Mesothelial cell of epicardium (in vitro differentiated cells): ENCODE measurements at regions not wholly inside any gene's neighbourhood (a gene's known extent, or its start where the extent isn't known, plus 50 kb on each side); places are given as distances from the start of the nearest gene placed in this dataset.

ENCODE experiments used
- DNase-seq, 2 experiments: peaks; one replicate each; pipeline ENCODE4 v3.0.0; 2021; ENCODE audit warnings: low spot score in 2 of 2; ENCODE audit not compliant: unreplicated experiment in 2 of 2
- H3K27ac Mint-ChIP-seq: 2 replicates; pipeline ENCODE4 v1.8.0; 2021; ENCODE audit warnings: mixed read lengths
- H3K27me3 Mint-ChIP-seq: 2 replicates; pipeline ENCODE4 v1.8.0; 2021; ENCODE audit warnings: low read depth, mixed read lengths
- H3K36me3 Mint-ChIP-seq: 2 replicates; pipeline ENCODE4 v1.8.0; 2021; ENCODE audit warnings: mixed read lengths
- H3K4me1 Mint-ChIP-seq: 2 replicates; pipeline ENCODE4 v1.8.0; 2021; ENCODE audit warnings: mixed read lengths
- H3K4me3 Mint-ChIP-seq: 2 replicates; pipeline ENCODE4 v1.8.0; 2021; ENCODE audit warnings: mild to moderate bottlenecking, moderate library complexity, mixed read lengths
- H3K9me3 Mint-ChIP-seq: 2 replicates; pipeline ENCODE4 v1.8.0; 2021; ENCODE audit warnings: mixed read lengths
- CTCF ChIP-seq: fragments of 200-600 bp; sonication (generic); IDR thresholded peaks from one replicate; pipeline ENCODE4 v1.5.0; 2021; ENCODE audit warnings: antibody characterized with exemption; ENCODE audit not compliant: unreplicated experiment

GRCh38 chr7:46428295-46428694 lies 507.2 kb upstream of the IGFBP3 start:
- peaks cover 14% of the 10 kb centered on the region for H3K36me3 Mint-ChIP-seq
- no peaks in the 10 kb centered on the region for H3K27me3 Mint-ChIP-seq
- H3K9me3 Mint-ChIP-seq, result peaks cover 36% of the 10 kb centered on the region
- peaks cover 29% of the 10 kb centered on the region for H3K4me1 Mint-ChIP-seq
- H3K4me3 Mint-ChIP-seq, result no peak overlapping the region
- TF ChIP-seq CTCF, result no peak
- no peak for DNase-seq
- peak overlapping the region; percentile 8 for H3K27ac Mint-ChIP-seq

GRCh38 chr7:46424934-46425333 lies 503.9 kb upstream of the IGFBP3 start:
- H3K9me3 Mint-ChIP-seq, result peaks cover 23% of the 10 kb centered on the region
- H3K4me1 Mint-ChIP-seq, result peaks cover 52% of the 10 kb centered on the region
- no peaks in the 10 kb centered on the region for H3K27me3 Mint-ChIP-seq
- peak overlapping the region; percentile 52 for H3K27ac Mint-ChIP-seq
- TF ChIP-seq CTCF, result no peak
- DNase-seq, result no peak
- H3K4me3 Mint-ChIP-seq, result no peak overlapping the region
- peaks cover 9% of the 10 kb centered on the region for H3K36me3 Mint-ChIP-seq

- Mint-ChIP-seq H3K4me1 (peaks cover 61% of the 10 kb centered on the region), H3K4me3 (no peak overlapping the region), H3K27ac (peak overlapping the region; percentile 59), H3K9me3 (peaks cover 9% of the 10 kb centered on the region), H3K27me3 (no peaks in the 10 kb centered on the region), H3K36me3 (peaks cover 6% of the 10 kb centered on the region)
- no peak for DNase-seq
- TF ChIP-seq CTCF, result no peak
These were observed 500.6 kb upstream of the IGFBP3 start for GRCh38 chr7:46421441-46422230.

- TF ChIP-seq CTCF, result no peak
- peaks cover 61% of the 10 kb centered on the region for H3K4me1 Mint-ChIP-seq
- H3K27me3 Mint-ChIP-seq, result no peaks in the 10 kb centered on the region
- no peak for DNase-seq
- peaks cover 9% of the 10 kb centered on the region for H3K9me3 Mint-ChIP-seq
- H3K4me3 Mint-ChIP-seq, result no peak overlapping the region
- H3K27ac Mint-ChIP-seq, result peak overlapping the region; percentile 95
- peaks cover 28% of the 10 kb centered on the region for H3K36me3 Mint-ChIP-seq
These were observed 493.9 kb upstream of the IGFBP3 start for GRCh38 chr7:46414946-46415345.

- peak overlapping the region; percentile 51 for H3K27ac Mint-ChIP-seq
- DNase-seq, result no peak
- no peak for TF ChIP-seq CTCF
- no peak overlapping the region for H3K4me3 Mint-ChIP-seq
- peaks cover 16% of the 10 kb centered on the region for H3K9me3 Mint-ChIP-seq
- peaks cover 54% of the 10 kb centered on the region for H3K4me1 Mint-ChIP-seq
- no peaks in the 10 kb centered on the region for H3K27me3 Mint-ChIP-seq
- H3K36me3 Mint-ChIP-seq, result peaks cover 26% of the 10 kb centered on the region
These were observed 490.2 kb upstream of the IGFBP3 start for GRCh38 chr7:46411236-46411635.

GRCh38 chr7:46407125-46407524 lies 486.1 kb upstream of the IGFBP3 start:
- TF ChIP-seq CTCF, result no peak
- peaks cover 42% of the 10 kb centered on the region for H3K4me1 Mint-ChIP-seq
- no peak for DNase-seq
- peaks cover 29% of the 10 kb centered on the region for H3K9me3 Mint-ChIP-seq
- H3K27ac Mint-ChIP-seq, result peak overlapping the region; percentile 62
- no peaks in the 10 kb centered on the region for H3K27me3 Mint-ChIP-seq
- no peak overlapping the region for H3K4me3 Mint-ChIP-seq
- peaks cover 36% of the 10 kb centered on the region for H3K36me3 Mint-ChIP-seq
